Peyer's patch (tissue), 4 donors: ENCODE measurements at regions not wholly inside any gene's neighbourhood (a gene's known extent, or its start where the extent isn't known, plus 50 kb on each side); places are given as distances from the start of the nearest gene placed in this dataset.
"Not testable (repeated sequence)": the region's sequence is repeated elsewhere in the genome, so short reads cannot be mapped to it uniquely, and the experiment has no call there.

Experiments
- DNase-seq, 3 donors: peaks; one replicate each; pipeline ENCODE4 v3.0.0-alpha.2; 2017 to 2019
- H3K27ac ChIP-seq, 4 donors: fragments of 200-600 bp; sonication (generic); one replicate each; pipeline ENCODE4 v1.5.1; 2016 to 2019
- H3K27me3 ChIP-seq, 2 donors: fragments of 200-600 bp; sonication (generic); one replicate each; pipeline ENCODE4 v1.5.1; 2019
- H3K36me3 ChIP-seq, 3 donors: fragments of 200-600 bp; sonication (generic); one replicate each; pipeline ENCODE4 v1.5.1; 2016 to 2019
- H3K4me1 ChIP-seq, 4 donors: fragments of 200-600 bp; sonication (generic); one replicate each; pipeline ENCODE4 v1.5.1; 2016 to 2019
- H3K4me3 ChIP-seq, 4 donors: fragments of 200-600 bp; sonication (generic); 1 replicate in 3 of 4; 2 replicates in 1 of 4; pipeline ENCODE4 v1.5.1; 2016 to 2019; ENCODE audit warnings: mild to moderate bottlenecking in 1 of 4
- H3K9me3 ChIP-seq, 4 donors: fragments of 200-600 bp; sonication (generic); one replicate each; pipeline ENCODE4 v1.5.1; 2016 to 2019; ENCODE audit warnings: mild to moderate bottlenecking in 1 of 4
- CTCF ChIP-seq, 6 experiments: fragments of 450-650 bp in 4 of 6; fragments of 200-600 bp in 2 of 6; sonication (generic) in 1 of 6; IDR thresholded peaks; one replicate each; pipeline ENCODE4 v1.5.1; 2017 to 2019; ENCODE audit warnings: antibody characterized with exemption in 6 of 6, mild to moderate bottlenecking in 3 of 6, moderate library complexity in 1 of 6
- POLR2A ChIP-seq, 2 donors: fragments of 450-650 bp; IDR thresholded peaks; one replicate each; pipeline ENCODE4 v1.5.1; 2017; ENCODE audit warnings: antibody characterized with exemption in 2 of 2, mild to moderate bottlenecking in 2 of 2, moderate library complexity in 2 of 2

GRCh38 chr16:35585411-35585810 is 2126.0 kb downstream of the TP53TG3F start:
- H3K36me3 ChIP-seq = no peaks in the 10 kb centered on the region
- H3K27ac ChIP-seq = no peak overlapping the region
- no peak overlapping the region for H3K4me3 ChIP-seq
- no peaks in the 10 kb centered on the region for H3K4me1 ChIP-seq
- no peaks in the 10 kb centered on the region for H3K27me3 ChIP-seq
- TF ChIP-seq CTCF (IDR thresholded peaks at IDR 0.05) (no peak), POLR2A (IDR thresholded peaks at IDR 0.05) (no peak)
- DNase-seq = no peak
- no peaks in the 10 kb centered on the region for H3K9me3 ChIP-seq

- H3K4me3 ChIP-seq, H3K9me3 ChIP-seq, DNase-seq, H3K27me3 ChIP-seq, H3K27ac ChIP-seq, H3K4me1 ChIP-seq, H3K36me3 ChIP-seq: not testable (repeated sequence)
Observed at GRCh38 chr16:35590913-35591312, 2131.5 kb downstream of the TP53TG3F start.

- TF ChIP-seq POLR2A (IDR thresholded peaks at IDR 0.05) = no peak
- no peak for TF ChIP-seq CTCF (IDR thresholded peaks at IDR 0.05)
- Histone ChIP-seq H3K36me3 (no peaks in the 10 kb centered on the region), H3K27me3 (no peaks in the 10 kb centered on the region), H3K4me3 (no peak overlapping the region), H3K4me1 (no peaks in the 10 kb centered on the region), H3K27ac (no peak overlapping the region), H3K9me3 (no peaks in the 10 kb centered on the region)
- no peak for DNase-seq
Observed at GRCh38 chr16:35596467-35596866, 2137.1 kb downstream of the TP53TG3F start.

GRCh38 chr16:35598696-35599332 is 2139.4 kb downstream of the TP53TG3F start:
- Histone ChIP-seq H3K27me3 (no peaks in the 10 kb centered on the region), H3K4me1 (no peaks in the 10 kb centered on the region), H3K36me3 (no peaks in the 10 kb centered on the region), H3K27ac (no peak overlapping the region), H3K4me3 (no peak overlapping the region), H3K9me3 (no peaks in the 10 kb centered on the region)
- TF ChIP-seq CTCF (IDR thresholded peaks at IDR 0.05) (no peak), POLR2A (IDR thresholded peaks at IDR 0.05) (no peak)
- DNase-seq = no peak

GRCh38 chr16:35599429-35600160 is 2140.2 kb downstream of the TP53TG3F start:
- no peak overlapping the region for H3K27ac ChIP-seq
- no peak for DNase-seq
- no peak overlapping the region for H3K4me3 ChIP-seq
- no peaks in the 10 kb centered on the region for H3K9me3 ChIP-seq
- H3K4me1 ChIP-seq = no peaks in the 10 kb centered on the region
- TF ChIP-seq CTCF (IDR thresholded peaks at IDR 0.05) (no peak), POLR2A (IDR thresholded peaks at IDR 0.05) (no peak)
- no peaks in the 10 kb centered on the region for H3K27me3 ChIP-seq
- H3K36me3 ChIP-seq = no peaks in the 10 kb centered on the region

GRCh38 chr16:35600161-35600555 is 2140.7 kb downstream of the TP53TG3F start:
- H3K27me3 ChIP-seq, H3K4me1 ChIP-seq, H3K27ac ChIP-seq, H3K9me3 ChIP-seq, H3K4me3 ChIP-seq, DNase-seq, H3K36me3 ChIP-seq: not testable (repeated sequence)
